Body of pancreas (tissue), 4 donors: ENCODE measurements at regions not wholly inside any gene's neighbourhood (a gene's known extent, or its start where the extent isn't known, plus 50 kb on each side); places are given as distances from the start of the nearest gene placed in this dataset.

Experiments
- CTCF ChIP-seq, 7 experiments: fragments of 450-650 bp in 4 of 7; fragments of 200-600 bp in 3 of 7; sonication (generic) in 3 of 7; IDR thresholded peaks; one replicate each; pipeline ENCODE4 v1.5.1; 2016 to 2019; ENCODE audit warnings: antibody characterized with exemption in 7 of 7
- POLR2A ChIP-seq, 3 donors: fragments of 450-650 bp; IDR thresholded peaks; one replicate each; pipeline ENCODE4 v1.6.1; 2016; ENCODE audit warnings: antibody characterized with exemption in 3 of 3, mild to moderate bottlenecking in 2 of 3

GRCh38 chr2:216765761-216766262 lies 70.5 kb upstream of the IGFBP5 start:
- TF ChIP-seq CTCF (IDR thresholded peaks at IDR 0.05) (no peak), POLR2A (IDR thresholded peaks at IDR 0.05) (no peak)
